HEK293 (cell line): ENCODE measurements at regions not wholly inside any gene's neighbourhood (a gene's known extent, or its start where the extent isn't known, plus 50 kb on each side); places are given as distances from the start of the nearest gene placed in this dataset.

Source experiments
- CTCF ChIA-PET: fragments of 350-600 bp; formaldehyde crosslinking; extraction: SDS; loops from one replicate; lab custom pipeline; 2021; ENCODE audit warnings: antibody characterized with exemption; lab: Yijun Ruan, JAX
- POLR2A ChIA-PET: fragments of 300-600 bp; formaldehyde crosslinking; extraction: SDS; loops from one replicate; lab custom pipeline; 2020; ENCODE audit warnings: antibody characterized with exemption, inconsistent platforms; lab: Yijun Ruan, JAX
- H3K27ac ChIP-seq: fragments of 200-500 bp; sonication (Bioruptor generic); 2 replicates; pipeline ENCODE4 v1.5.1; 2014; ENCODE audit warnings: low read depth, low read length, control low read depth, inconsistent platforms; ENCODE audit errors: extremely low read depth
- H3K36me3 ChIP-seq, 2 experiments: fragments of 200-500 bp in 1 of 2; sonication (Bioruptor generic) in 1 of 2; 1 replicate in 1 of 2; 2 replicates in 1 of 2; pipeline ENCODE4 v1.5.1; 2014 to 2017; ENCODE audit warnings: inconsistent platforms in 2 of 2, low read length in 2 of 2; ENCODE audit not compliant: control insufficient read depth in 2 of 2, insufficient read depth in 1 of 2
- H3K4me1 ChIP-seq: fragments of 200-500 bp; sonication (Bioruptor generic); 2 replicates; pipeline ENCODE4 v1.5.1; 2014; ENCODE audit warnings: mild to moderate bottlenecking, low read length, inconsistent platforms; ENCODE audit not compliant: control insufficient read depth, insufficient read depth
- H3K4me3 ChIP-seq: 2 replicates; pipeline ENCODE4 v1.5.1; 2011; ENCODE audit warnings: low read depth, mild to moderate bottlenecking, control low read depth, low read length, moderate library complexity
- H3K9me3 ChIP-seq: fragments of 200-500 bp; sonication (Bioruptor generic); 2 replicates; pipeline ENCODE4 v1.5.1; 2014; ENCODE audit warnings: low read depth, low read length, inconsistent platforms; ENCODE audit not compliant: control insufficient read depth, insufficient read depth
- FEZF1 ChIP-seq: fragments of 450-650 bp; formaldehyde crosslinking; IDR thresholded peaks from 2 replicates; pipeline ENCODE4 v1.5.1; 2016; ENCODE audit warnings: missing biosample characterization, missing genetic modification characterization
- HIC1 ChIP-seq: fragments of 450-650 bp; formaldehyde crosslinking; IDR thresholded peaks from 2 replicates; pipeline ENCODE4 v1.5.1; 2016; ENCODE audit warnings: missing biosample characterization, missing genetic modification characterization
- KLF17 ChIP-seq: fragments of 450-650 bp; formaldehyde crosslinking; IDR thresholded peaks from 2 replicates; pipeline ENCODE4 v1.5.1; 2016; ENCODE audit warnings: missing biosample characterization, missing genetic modification characterization
- KLF9 ChIP-seq: fragments of 450-650 bp; formaldehyde crosslinking; IDR thresholded peaks from 2 replicates; pipeline ENCODE4 v1.5.1; 2016; ENCODE audit warnings: missing biosample characterization, missing genetic modification characterization, low read depth
- OSR2 ChIP-seq: fragments of 450-650 bp; formaldehyde crosslinking; IDR thresholded peaks from 2 replicates; pipeline ENCODE4 v1.5.1; 2016; ENCODE audit warnings: missing biosample characterization, missing genetic modification characterization
- RBAK ChIP-seq: fragments of 450-650 bp; formaldehyde crosslinking; IDR thresholded peaks from 2 replicates; pipeline ENCODE4 v1.5.1; 2016; ENCODE audit warnings: missing biosample characterization, missing genetic modification characterization
- ZBTB21 ChIP-seq: fragments of 450-650 bp; formaldehyde crosslinking; IDR thresholded peaks from 2 replicates; pipeline ENCODE4 v1.5.1; 2017; ENCODE audit warnings: missing biosample characterization, missing genetic modification characterization
- ZFP69B ChIP-seq: fragments of 450-650 bp; formaldehyde crosslinking; IDR thresholded peaks from 2 replicates; pipeline ENCODE4 v1.5.1; 2016; ENCODE audit warnings: missing biosample characterization, missing genetic modification characterization
- ZIC2 ChIP-seq: fragments of 450-650 bp; formaldehyde crosslinking; IDR thresholded peaks from 2 replicates; pipeline ENCODE4 v1.5.1; 2016; ENCODE audit warnings: missing biosample characterization, missing genetic modification characterization
- ZNF132 ChIP-seq: fragments of 450-650 bp; formaldehyde crosslinking; IDR thresholded peaks from 2 replicates; pipeline ENCODE4 v1.5.1; 2017; ENCODE audit warnings: missing biosample characterization, missing genetic modification characterization, borderline replicate concordance
- ZNF239 ChIP-seq: fragments of 450-650 bp; formaldehyde crosslinking; IDR thresholded peaks from 2 replicates; pipeline ENCODE4 v1.5.1; 2016; ENCODE audit warnings: missing biosample characterization, missing genetic modification characterization
- ZNF362 ChIP-seq: fragments of 450-650 bp; formaldehyde crosslinking; IDR thresholded peaks from 2 replicates; pipeline ENCODE4 v1.5.1; 2016; ENCODE audit warnings: missing biosample characterization, missing genetic modification characterization
- ZNF518A ChIP-seq: fragments of 450-650 bp; formaldehyde crosslinking; conservative IDR thresholded peaks from 2 replicates; pipeline ENCODE4 v1.5.1; 2016; ENCODE audit warnings: low read depth, missing biosample characterization, missing genetic modification characterization
- ZNF529 ChIP-seq: fragments of 450-650 bp; formaldehyde crosslinking; IDR thresholded peaks from 2 replicates; pipeline ENCODE4 v1.5.1; 2017; ENCODE audit warnings: missing genetic modification characterization, missing biosample characterization; ENCODE audit not compliant: insufficient replicate concordance
- ZNF600 ChIP-seq: fragments of 450-650 bp; formaldehyde crosslinking; IDR thresholded peaks from 2 replicates; pipeline ENCODE4 v1.5.1; 2016; ENCODE audit warnings: missing biosample characterization, missing genetic modification characterization
- ZNF626 ChIP-seq: fragments of 450-650 bp; sonication (Bioruptor Pico); formaldehyde crosslinking; IDR thresholded peaks from 2 replicates; pipeline ENCODE4 v1.5.1; 2018; ENCODE audit warnings: missing biosample characterization, missing genetic modification characterization, inconsistent platforms
- ZNF645 ChIP-seq: fragments of 450-650 bp; formaldehyde crosslinking; IDR thresholded peaks from 2 replicates; pipeline ENCODE4; 2016; ENCODE audit warnings: missing biosample characterization, missing genetic modification characterization
- ZNF692 ChIP-seq: fragments of 450-650 bp; formaldehyde crosslinking; IDR thresholded peaks from 2 replicates; pipeline ENCODE4 v1.5.1; 2016; ENCODE audit warnings: missing biosample characterization, missing genetic modification characterization
- ZSCAN4 ChIP-seq: fragments of 450-650 bp; formaldehyde crosslinking; IDR thresholded peaks from 2 replicates; pipeline ENCODE4 v1.5.1; 2017; ENCODE audit warnings: missing biosample characterization, missing genetic modification characterization
- ZSCAN5A ChIP-seq: fragments of 450-650 bp; formaldehyde crosslinking; IDR thresholded peaks from 2 replicates; pipeline ENCODE4 v1.5.1; 2016; ENCODE audit warnings: missing biosample characterization, missing genetic modification characterization

GRCh38 chr12:100068305-100068704 is 74.4 kb downstream of the BLTP3B start (continued):
- no peak for TF ChIP-seq ZNF518A
- no peak for TF ChIP-seq ZNF645 (tag by site-specific recombination)
- TF ChIP-seq ZBTB21 (tag by site-specific recombination), result no peak
- no peak for TF ChIP-seq ZNF626 (tag by site-specific recombination)
- TF ChIP-seq, all 188 proteins: peak for 0

GRCh38 chr12:100061814-100062213 is 77.1 kb upstream of the ANKS1B start:
- POLR2A ChIA-PET, result no interaction called here
- Histone ChIP-seq H3K27ac (no peak overlapping the region), H3K4me3 (no peak overlapping the region), H3K36me3 (peaks cover 2 to 6% of the 10 kb centered on the region in 2 experiments; a peak in 2 of 3 replicates), H3K9me3 (no peaks in the 10 kb centered on the region), H3K4me1 (no peaks in the 10 kb centered on the region)
- TF ChIP-seq ZNF239 (tag by site-specific recombination), result no peak
- TF ChIP-seq ZFP69B, result peak; percentile 67; the same call in 1 of the 2 replicates
- no peak for TF ChIP-seq ZBTB21 (tag by site-specific recombination)
- peak; percentile 26; the same call in 1 of the 2 replicates for TF ChIP-seq ZNF692 (tag by site-specific recombination)
- TF ChIP-seq KLF9 (tag by site-specific recombination), result no peak
- TF ChIP-seq ZIC2 (tag by site-specific recombination), result no peak
- TF ChIP-seq ZNF529 (tag by site-specific recombination), result no peak
- no peak for TF ChIP-seq FEZF1 (tag by site-specific recombination)
- TF ChIP-seq RBAK (tag by site-specific recombination), result no peak
- TF ChIP-seq ZNF600, result no peak
- no peak for TF ChIP-seq ZSCAN5A
- TF ChIP-seq KLF17, result no peak
- no peak for TF ChIP-seq ZSCAN4
- no peak for TF ChIP-seq HIC1
- TF ChIP-seq ZNF132 (tag by site-specific recombination), result no peak
- TF ChIP-seq ZNF362 (tag by site-specific recombination), result no peak
- TF ChIP-seq OSR2 (tag by site-specific recombination), result no peak
- CTCF ChIA-PET, result no interaction called here
